HUDEP-2 (cell line): ENCODE measurements at regions not wholly inside any gene's neighbourhood (a gene's known extent, or its start where the extent isn't known, plus 50 kb on each side); places are given as distances from the start of the nearest gene placed in this dataset.
"Not testable (repeated sequence)": the region's sequence is repeated elsewhere in the genome, so short reads cannot be mapped to it uniquely, and the experiment has no call there.

Source experiments
- DNase-seq, 76 experiments: peaks; one replicate each; lab custom pipeline; 2025; ENCODE audit not compliant: unreplicated experiment in 76 of 76; lab: John Stamatoyannopoulos, UW

DNA sequence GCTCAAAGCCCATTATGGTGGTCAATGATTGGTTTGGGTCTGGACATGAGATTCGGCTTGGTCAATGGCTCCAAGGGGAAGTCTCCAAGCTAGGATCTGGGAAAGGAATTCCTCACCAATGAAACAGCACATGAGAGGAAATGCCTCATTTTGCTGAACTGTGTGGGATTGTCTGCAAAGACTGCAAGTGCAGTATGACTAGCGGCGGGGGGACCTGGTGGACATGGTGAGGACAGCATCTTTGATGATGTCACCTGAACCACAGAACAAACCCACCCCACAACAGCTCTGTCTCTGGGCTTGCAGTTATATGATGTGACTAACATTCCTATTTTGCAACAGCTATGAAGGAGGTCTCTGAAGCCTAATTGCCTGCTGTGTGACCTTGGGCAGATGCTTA, 50.6 kb upstream of the NKD1 start:
- DNase-seq: no peak

DNA sequence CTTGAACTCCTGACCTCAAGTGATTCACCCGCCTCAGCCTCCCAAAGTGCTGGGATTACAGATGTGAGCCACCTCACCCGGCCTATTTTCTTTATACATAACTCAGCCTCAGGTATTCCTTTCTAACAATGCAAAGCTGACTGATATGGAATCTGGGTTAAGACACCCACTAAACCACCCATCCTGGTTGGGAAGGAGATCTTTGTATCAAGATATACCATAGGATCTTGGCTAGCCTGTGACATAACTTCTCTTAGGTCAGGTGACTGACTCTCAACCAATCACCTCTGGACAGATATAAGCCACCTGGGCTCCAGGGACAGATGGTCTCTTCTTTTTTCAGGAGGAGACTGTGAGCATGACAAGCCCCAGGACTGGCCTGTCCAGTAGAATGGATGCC, 51.2 kb upstream of the NKD1 start:
- no peak for DNase-seq

DNA sequence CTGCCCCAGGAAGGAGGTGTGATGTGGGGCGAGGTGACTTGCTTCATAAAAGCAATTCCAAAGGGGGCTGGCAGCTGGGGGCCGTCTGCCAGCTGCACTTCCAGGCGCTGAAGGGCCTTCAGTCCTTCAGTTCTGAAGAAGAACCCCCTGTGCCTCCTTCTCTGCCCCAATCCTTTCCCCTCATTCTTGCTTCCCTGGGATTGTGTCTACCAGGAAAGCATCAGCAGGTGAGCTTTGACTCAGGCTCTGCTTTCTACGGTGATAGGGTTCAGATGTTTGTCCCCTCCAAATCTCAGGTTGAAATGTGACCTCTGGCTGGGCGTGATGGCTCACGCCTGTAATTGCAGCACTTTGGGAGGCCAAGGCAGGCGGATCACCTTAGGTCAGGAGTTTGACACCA, 52.5 kb upstream of the NKD1 start:
- no peak for DNase-seq

DNA sequence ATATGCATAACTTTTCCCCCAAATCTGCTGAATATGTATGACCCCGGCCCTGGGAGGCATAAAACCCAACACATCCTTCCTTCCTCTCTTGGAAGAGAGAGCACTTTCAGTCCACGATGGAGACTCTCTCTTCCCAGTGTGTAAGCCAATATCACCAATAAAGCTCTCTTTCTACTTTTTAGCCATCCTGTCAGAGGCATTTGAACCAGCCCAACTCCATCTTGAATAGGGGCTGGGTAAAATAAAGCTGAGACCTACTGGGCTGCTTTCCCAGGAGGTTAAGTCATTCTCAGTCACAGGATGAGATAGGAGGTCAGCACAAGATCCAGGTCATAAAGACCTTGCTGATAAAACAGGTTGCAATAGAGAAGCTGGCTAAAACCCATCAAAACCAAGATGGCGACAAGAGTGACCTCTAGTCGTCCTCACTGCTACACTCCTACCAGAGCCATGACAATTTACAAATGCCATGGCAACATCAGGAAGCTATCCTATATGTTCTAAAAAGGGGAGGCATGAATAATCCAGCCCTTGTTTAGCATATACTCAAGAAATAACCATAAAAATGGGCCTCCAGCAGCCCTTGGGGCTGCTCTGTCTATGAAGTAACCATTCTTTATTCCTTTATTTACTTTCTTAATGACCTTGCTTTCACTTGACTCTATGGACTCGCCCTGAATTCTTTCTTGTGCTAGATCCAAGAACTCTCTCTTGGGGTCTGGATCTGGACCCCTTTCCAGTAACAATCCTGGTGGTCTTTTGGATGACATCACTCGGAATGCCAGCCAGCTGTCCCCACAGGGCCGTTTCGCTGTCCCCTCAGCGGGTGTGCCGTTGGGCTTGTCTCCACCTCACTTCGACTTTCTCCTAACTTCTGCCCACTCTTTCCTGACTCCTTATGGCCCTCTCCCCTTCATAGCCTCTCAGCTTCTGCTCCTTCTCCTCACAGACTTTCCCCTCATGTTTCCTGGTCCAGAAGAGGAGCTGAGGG, 53.4 kb upstream of the NKD1 start:
- no peak for DNase-seq

DNA sequence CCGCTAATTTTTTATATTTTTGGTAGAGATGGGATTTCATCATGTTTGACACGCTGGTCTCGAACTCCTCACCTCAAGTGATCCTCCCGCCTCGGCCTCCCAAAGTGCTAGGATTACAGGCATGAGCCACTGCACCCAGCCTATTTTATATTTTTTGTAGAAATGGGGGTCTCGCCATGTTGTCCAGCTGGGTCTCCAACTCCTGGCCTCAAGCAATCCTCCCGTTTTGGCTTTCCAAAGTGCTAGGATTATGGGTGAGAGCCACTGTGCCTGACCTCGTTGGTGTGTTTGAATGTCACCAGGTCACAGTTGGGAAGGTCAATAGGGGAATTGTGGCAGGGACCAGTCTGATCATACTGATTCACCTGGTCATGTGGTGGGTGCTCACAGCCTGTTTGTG, 56.7 kb upstream of the NKD1 start:
- DNase-seq: no peak

DNA sequence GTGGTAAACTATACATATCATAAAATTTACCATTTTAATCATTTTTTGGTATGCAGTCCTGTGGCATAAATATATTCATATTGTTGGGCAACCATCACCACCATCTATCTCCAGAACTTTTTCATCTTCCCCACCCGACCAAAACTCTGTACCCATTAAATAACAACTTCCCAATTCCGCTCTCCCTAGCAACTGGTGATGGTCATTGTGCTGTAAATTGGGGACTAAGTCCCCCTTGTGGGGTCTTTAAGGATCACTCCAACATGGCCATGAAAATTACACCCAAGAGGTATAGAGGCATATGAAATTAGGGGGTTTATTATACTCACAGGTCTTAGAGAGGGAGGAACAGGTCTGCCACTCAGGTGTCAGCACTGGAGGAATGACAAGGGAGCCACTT, 57.4 kb upstream of the NKD1 start:
- DNase-seq: no peak

DNA sequence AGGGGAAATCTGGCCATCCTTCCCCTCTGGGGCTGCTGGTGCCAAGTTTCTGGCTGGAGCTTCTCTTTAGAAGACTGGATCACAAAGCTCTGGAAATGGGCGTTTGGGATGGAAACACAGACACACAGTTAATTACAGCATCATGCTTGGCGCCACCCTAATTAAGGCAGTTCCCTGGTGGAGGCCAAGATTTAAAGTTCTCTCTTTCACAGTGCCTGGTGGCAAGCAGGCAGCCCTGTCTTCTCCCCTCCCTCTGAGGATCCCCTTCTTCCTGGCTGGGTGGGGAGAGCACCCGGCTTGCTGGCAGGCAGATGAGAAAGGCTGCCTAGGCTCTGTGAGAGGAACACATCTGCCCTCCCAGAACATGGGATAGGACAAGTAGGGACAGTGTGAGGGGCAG, 59.0 kb upstream of the NKD1 start:
- no peak for DNase-seq

DNA sequence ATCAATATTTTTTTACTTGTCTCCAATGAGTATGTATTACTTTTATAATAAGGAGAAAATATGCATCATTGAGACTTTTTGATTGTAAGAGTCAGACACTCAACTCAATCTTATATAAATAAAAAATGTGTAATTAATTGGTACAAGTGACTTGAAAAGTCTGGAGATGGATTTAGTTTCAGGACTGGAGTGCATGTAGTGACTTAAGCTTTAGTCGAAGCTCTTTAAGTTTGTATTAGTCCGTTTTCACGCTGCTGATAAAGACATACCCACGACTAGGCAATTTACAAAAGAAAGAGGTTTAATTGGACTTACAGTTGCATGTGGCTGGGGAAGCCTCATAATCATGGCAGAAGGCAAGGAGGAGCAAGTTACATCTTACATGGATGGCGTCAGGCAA, 60.7 kb upstream of the NKD1 start:
- DNase-seq: no peak

DNA sequence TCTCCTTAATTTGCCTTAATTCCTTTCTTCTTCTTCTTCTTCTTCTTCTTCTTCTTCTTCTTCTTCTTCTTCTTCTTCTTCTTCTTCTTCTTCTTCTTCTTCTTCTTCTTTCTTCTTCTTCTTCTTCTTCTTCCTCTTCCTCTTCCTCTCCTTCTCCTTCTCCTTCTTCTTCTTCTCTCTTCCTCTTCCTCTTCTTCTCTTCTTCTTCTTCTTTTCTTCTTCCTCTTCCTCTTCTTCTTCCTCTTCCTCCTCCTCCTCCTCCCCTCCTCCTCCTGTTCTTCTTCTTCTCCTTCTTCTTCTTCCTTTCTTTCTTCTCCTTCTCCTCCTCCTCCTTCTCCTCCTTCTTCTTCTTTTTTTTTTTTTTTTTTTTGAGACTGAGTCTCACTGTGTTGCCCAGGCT, 62.0 kb upstream of the NKD1 start:
- not testable (repeated sequence) for DNase-seq

DNA sequence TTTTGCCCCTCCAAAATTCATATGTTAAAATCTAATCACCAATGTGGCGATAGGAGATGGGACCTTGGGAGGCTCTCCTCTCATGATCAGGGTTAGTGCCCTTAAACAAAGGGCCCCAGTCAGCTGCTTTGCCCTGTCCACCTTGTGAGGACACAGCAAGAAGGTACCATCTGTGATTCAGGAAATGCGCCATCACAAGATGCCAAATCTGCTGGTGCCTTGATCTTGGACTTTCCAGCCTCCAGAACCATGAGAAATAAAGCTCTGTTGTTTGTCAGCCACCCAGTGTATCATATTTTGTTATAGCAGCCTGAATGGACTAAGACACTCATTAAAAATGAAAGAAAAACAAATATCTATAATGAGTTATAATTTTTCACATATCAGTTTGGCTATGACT, 63.0 kb upstream of the NKD1 start:
- DNase-seq: no peak

DNA sequence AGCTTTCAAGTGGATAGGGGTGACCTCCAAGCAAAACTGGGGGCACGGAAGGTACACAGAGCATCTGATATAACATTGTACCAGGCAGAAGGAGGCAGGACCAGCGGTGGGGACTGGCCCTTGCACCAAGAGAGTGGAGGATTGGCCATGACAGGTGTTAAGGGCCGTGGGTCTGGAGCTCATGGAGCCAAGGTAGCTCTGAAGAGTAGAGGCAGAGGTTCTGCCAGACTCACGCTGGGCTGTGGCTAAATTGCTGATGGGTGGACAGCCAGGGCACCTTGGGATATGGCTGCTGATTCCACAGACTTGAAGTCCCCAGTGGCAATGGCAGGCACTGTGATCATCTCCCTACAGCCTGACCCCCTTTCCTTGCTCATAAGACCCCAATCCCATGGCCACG, 65.9 kb upstream of the NKD1 start:
- no peak for DNase-seq

DNA sequence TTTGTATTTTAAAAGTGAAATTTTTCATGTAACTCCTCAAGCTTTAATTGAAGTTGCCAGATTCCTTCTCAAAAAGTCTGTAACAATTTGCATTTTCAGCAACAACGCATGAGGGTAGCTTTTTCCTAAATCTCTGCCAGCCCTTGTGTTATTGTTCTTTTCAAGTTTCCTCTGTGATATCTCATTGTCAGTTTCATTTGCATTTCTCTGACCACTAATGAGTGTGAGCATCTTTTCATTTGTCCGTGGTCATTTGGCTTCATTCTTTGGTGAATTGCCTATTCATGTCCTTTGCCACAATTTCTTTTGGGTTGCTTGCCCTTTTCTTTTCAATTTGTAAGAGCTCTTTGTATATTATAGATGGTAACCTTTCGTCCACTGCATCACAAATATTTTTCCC, 68.0 kb upstream of the NKD1 start:
- DNase-seq: no peak

DNA sequence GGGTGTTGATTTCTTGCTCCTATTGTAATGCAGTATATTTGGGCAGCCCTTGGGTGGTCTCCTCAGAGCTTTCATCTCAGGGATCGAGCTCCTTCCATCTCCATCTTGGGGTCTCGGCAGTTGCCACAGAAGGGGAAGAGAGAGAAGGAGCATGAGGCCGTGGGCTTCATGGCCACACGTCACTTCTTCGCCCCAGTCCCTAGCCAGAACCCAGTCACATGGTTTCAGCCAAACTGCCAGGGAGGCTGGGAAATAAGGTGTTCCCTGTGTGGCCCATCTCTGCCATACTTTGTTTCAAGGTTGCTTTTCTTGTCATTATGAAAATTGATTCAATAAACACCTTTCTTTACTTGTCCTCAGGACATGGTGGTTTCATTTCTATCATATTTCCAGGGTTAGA, 68.4 kb upstream of the NKD1 start:
- DNase-seq: no peak

DNA sequence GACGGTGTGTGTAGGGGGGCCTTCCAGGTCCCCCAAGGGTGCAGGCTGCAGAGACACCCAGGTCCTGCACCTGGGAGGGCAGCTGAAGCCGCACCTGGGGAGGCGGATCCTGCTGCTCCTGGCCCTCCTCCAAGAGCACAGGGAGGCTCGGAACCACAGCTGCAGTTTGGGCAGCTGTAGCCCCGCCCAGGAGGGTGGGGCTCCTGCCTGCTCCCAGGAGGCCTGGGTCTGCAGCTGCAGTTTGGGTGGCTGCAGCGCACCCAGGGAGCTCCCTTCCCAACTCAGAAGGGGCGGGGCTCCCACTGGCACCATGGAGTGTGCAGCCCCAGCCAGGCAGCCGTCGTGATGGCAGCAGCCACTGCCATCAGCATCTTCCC, 69.4 kb upstream of the NKD1 start:
- DNase-seq: no peak

DNA sequence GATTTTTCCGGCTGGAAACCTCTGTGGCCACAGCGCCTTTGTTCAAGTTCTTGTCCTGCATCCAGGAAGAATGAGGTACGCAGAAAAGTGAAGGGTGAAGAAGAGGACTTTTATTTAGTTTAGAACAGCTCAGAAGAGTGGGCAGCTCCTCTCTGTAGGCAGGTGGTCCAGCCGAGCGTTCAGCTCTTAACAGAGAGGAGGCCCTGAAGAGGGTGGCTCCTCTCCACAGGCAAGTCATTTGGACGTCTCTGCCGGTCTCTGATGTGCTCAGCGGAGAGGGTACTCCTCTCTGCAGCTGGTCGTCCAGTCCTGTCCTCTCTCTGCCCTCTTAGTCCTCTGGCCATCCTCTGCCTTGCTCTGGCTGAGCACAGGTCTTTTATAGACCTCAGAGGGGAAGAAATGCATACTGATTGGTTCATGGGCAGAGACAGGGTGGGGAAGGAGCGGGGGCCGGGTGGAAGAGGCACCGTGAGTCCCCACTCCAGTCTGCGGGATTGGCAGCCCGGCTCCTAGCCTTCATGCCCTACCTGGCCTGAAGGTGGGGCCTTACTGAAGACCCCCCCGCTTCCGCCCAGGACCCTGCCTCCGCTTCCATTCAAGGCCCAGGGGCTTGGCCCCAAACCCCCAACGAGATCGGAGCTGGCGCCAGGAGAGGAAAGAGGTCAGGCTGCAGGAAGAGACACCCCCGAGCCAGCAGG, 70.0 kb upstream of the NKD1 start:
- DNase-seq: no peak

DNA sequence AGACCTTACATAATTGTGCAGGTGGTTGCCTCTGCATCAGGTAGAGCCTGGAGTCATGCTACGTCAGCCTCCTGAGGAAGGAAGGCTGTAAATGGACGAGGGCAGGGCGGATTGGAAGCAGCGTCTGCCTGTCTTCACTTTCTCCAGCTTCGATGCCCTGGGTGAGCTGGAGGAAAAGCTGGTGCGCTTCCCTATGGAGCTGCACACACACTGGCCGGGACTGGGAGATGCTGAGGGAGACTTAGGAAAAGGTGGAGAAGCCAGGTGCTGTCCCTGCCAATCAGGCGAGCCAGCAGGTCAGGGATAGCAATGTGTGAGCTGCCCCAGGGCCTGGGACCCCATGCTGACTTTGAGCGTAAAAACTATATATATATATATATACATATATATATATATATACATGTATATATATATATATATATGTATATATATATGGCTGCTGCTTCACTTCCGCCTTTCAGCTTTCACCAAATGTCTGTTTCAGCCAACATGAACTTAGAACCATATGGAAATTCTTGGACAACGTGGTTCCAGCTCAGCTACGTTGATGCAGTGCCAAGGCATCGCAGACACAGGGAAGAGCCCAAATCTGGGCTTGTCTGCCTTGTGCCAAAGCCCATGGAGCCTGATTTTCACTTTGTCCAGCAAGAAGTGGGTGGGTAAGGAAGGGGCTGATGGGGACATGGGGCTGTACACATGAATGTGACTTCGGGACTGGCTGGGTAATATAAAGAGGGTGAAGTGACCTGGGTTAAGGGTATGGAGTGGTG, 71.5 kb upstream of the NKD1 start:
- no peak for DNase-seq

DNA sequence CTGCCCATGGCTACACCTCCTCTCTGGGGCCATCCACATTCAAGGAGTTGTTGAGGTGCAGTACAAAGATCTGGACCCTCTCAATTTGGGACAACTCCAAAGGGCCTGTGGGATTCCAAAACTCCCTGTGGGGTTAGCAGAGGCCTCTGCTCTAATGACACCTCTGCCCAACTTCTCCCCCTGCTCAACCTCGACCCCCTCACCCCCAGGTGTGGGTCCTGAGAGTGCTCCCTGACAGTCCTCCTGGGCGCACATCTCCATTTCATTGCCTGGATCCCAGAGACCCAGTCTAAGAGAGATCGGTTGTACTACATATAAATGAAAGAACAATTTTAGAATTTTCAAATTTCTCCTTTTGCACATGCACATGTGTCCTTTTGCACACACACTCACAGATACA, 73.0 kb upstream of the NKD1 start:
- no peak for DNase-seq

DNA sequence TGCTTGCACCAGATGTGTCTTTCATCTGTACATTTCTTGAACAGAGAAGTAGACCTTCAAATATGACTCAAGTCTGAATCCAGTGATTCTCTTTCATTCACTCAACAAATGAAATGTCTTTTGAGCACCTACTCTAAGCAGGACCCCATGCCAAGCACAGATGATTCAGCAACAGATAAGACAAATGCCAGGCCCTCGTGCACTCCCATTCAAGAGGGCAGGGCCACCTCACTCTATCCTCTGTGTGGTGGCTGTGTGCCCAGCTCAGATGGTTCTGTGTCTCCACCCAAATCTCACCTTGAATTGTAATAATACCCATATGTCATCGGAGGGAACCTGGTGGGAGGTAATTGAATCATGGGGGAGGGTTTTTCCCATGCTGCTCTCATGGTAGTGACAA, 74.1 kb upstream of the NKD1 start:
- peak in 33 of 76 experiments; percentile 2 to 51 (median 20) for DNase-seq

DNA sequence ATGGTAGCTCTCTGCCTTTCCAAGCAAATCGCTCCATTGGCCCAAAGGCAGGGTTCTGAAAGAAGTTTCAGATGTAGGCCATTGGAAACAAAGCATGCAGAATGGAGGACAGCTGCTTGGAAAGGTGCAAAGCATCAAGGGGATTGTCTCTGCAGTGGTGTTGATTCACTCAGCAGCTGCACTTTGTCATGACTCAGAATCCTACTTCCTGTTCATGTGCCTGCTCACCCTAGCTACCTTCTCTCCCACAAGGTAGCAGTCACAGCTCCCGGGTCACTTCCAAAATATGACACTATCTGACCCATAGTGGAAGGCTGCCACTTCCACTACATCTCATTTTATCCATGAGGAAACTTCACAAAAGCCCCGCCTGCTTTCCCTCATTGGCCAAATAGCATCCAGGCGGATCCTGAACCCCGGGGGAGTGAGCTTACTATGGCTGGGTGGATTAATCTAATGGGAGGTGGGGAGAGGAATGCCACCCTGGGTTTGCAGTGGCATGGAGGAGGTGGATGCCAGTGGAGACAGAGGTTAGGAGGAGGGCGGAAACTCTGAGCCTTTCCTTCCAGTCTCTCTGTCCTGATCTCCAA, 74.7 kb upstream of the NKD1 start:
- no peak for DNase-seq

DNA sequence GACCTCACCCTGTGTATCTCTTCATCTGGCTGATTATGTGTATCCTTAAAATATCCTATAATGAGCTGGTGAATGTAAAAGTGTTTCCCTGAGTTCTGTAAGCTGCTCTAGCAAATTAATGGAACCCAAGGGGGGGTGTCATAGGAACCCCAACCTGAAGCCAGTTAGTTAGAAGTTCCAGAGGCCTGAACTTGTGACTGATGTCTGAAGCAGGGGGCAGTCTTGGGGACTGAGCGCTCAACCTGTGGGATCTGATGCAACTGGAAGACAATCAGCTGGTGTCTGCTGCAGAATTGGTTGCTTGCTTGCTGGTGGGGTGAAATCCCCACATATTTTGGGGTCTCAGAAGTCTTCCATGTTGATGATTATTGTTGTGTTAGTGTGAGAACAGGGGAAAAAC, 75.7 kb upstream of the NKD1 start:
- no peak for DNase-seq

DNA sequence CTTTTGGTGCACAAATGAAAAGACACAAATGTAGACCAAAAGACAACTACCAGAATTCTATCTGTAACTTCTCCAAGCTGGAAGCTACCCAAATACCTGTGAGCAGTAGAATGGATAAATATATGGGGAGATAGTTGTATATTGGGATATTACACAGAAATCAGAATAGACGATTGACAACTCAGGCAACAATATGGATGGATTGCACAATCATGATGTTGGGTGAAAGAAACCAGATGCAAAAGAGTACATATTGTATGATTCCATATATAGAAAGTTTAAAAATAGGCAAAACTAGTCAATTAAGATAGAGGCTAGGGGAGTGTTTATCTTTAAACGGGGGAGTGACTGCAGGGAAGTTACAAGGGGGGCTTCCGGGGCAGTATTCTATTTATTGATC, 77.5 kb upstream of the NKD1 start:
- no peak for DNase-seq
